Ureter (tissue), 1 donor: ENCODE measurements at regions not wholly inside any gene's neighbourhood (a gene's known extent, or its start where the extent isn't known, plus 50 kb on each side); places are given as distances from the start of the nearest gene placed in this dataset.

Source experiments
- DNase-seq: peaks from one replicate; pipeline ENCODE4 v3.0.0-alpha.2; 2020; ENCODE audit warnings: low spot score
- donor health status: DM: yes; HTN: yes; CAD: no.

DNA sequence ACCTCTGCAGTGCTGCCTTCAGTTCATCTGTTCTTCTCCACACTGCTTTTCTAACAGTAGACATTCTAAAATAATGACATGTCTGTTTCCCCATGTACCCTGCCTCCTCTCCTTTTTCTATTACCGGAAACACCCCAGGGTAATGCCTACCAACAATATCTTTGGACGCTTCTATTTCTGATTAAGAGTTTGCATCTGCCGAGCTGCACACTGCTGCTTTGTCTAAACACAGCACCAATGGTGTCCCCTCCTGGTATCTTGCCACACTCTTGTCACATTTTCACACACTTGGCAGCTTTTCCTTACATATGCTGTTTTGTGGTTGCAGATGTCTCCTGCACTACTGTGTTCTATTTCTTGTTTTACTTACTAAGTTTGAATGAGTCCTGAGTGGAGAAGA lies 288.8 kb downstream of the GRIA2 start:
- no peak for DNase-seq

- no peak for DNase-seq
These were observed 282.1 kb downstream of the GRIA2 start for GRCh38 chr4:157502656-157503055.

DNA sequence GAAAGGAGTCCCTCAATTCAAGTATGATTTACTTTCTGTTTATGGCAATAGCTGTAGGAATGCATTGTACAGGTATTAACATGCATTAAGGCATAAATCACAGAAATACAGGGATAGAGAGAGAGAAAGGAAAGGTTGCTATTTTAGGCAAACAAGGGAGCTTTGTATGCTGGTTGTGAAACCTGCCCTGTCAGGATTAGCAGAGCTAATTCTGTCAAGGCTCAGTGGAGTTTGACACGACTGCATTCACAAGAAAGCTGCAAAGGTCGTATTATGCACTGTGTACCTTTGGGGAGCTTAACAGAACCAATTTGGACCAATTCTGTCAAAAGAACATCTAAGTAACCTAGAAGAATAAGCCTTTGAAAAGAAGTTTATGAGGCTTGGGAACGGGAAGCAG lies 239.3 kb downstream of the GRIA2 start:
- DNase-seq = no peak

DNA sequence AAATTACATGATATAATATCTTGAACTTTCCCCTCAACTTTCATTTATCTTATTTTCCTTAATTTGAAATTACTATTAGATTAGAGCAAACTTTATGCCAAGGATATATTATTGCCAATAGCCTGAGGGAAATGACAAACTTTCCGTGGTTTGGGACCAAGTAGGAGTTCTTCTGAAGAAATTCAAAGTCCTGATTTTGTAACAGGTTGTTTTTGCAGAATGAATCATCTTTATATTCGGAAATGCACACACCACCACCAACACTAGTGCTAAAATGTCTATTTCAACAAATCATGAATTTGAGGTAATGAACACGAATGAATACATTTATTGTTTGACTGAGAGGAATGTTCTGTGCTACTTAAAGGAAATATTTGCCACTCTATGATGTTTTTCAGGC lies 226.7 kb downstream of the GRIA2 start:
- DNase-seq = no peak

DNA sequence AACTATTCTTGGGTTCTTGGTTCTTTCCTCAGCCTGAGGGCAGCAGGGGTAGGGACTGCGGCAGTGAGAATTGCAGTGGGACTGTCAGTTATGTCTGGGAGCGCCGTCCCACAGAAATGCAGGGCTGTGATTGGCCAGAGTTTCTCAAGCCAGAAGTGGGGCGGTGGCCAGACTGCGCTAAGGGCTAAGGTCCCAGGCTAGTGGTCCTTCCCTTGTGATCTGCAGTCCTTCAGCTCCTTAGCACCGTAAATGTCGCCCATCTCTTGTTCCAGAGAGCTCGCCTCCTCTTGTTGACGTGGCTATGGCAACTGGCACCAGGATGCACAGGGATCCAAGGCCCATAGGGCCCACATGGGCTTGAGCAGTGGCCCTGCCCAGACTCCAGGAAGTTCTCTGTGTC lies 223.5 kb downstream of the GRIA2 start:
- DNase-seq = no peak

DNA sequence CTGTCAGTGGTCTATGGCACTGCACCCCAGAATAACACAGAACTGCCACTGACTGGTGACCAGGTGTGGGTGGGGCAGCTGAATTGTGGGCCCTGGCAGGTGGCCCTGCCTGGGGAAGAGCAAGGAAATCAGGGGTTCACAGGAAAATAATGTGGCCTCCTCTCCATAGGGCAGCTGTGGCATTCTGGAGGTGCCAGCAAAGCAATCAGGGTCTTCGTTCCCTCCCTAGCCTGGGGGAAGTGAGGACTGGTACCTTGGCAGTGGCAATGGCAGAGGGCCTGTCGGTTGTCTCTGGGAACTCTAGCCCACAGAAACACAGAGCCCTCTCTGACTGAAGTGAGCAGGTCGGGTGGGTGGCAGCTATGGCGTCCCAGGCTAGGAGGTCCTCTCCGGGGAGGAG lies 223.0 kb downstream of the GRIA2 start:
- DNase-seq = no peak

DNA sequence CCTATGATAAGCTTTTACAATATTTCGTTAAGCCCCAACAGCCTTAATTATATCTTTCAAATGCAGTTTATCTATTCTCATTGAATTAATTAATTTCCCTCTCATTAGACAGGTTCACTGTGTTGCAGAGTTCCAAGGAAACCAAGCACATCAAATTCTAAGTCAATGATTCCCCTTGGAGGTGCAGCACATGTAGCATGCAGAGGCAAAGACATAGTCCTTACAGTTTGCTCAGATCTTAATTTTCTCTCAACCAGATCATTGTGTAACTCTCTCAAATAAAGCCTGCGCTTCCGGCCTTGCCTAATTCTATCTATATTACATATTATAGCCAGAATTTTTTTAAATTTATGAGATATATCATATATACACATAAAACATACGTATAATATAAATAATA lies 205.4 kb downstream of the GRIA2 start:
- DNase-seq = no peak

DNA sequence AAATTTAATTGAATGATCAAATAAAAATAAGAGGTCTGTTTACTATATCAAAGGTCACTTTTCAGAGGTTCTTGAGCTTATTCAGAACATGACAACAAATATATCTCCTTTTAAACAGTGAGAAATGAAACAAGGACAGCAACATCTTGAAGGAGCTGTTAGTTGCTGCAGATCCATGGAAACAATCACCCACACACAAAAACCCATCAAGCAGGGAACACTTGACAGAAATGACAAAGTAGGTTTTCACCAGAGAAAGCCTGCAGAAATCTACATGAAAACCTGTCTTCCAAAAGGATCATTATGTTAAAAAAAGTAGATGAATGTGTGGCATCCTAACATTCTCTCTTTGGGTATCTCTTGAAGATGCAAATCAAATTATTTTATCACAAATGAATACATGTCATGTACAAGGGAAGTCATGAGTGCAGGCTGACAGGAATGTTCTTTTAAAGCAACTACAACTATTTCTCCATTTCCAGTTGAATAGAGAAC lies 203.0 kb downstream of the GRIA2 start:
- no peak for DNase-seq

- DNase-seq = no peak
These were observed 200.8 kb downstream of the GRIA2 start for GRCh38 chr4:157421365-157421764.
